Endodermal cell (in vitro differentiated cells): ENCODE measurements at regions not wholly inside any gene's neighbourhood (a gene's known extent, or its start where the extent isn't known, plus 50 kb on each side); places are given as distances from the start of the nearest gene placed in this dataset.

Experiments used
- DNase-seq: peaks from one replicate; pipeline ENCODE4 v3.0.0-alpha.2; 2017
- H3K27ac ChIP-seq: 2 replicates; pipeline ENCODE4 v1.5.1; 2013; ENCODE audit warnings: mild to moderate bottlenecking, low read depth, low read length, moderate library complexity
- H3K27me3 ChIP-seq: 2 replicates; pipeline ENCODE4 v1.6.1; 2013; ENCODE audit warnings: mild to moderate bottlenecking, low read length, moderate library complexity; ENCODE audit not compliant: insufficient read depth, control insufficient read depth, poor library complexity, severe bottlenecking
- H3K36me3 ChIP-seq: 2 replicates; pipeline ENCODE4 v1.7.0; 2013; ENCODE audit warnings: mild to moderate bottlenecking, low read length, moderate library complexity; ENCODE audit not compliant: control insufficient read depth, insufficient read depth
- H3K4me1 ChIP-seq: one replicate; pipeline ENCODE4 v1.7.0; 2013; ENCODE audit warnings: low read length; ENCODE audit not compliant: control insufficient read depth, insufficient read depth
- H3K4me3 ChIP-seq: 2 replicates; pipeline ENCODE4 v1.5.1; 2013; ENCODE audit warnings: mild to moderate bottlenecking, low read length, moderate library complexity
- H3K9ac ChIP-seq: 2 replicates; pipeline ENCODE4 v1.6.1; 2013; ENCODE audit warnings: mild to moderate bottlenecking, low read length, moderate library complexity; ENCODE audit not compliant: poor library complexity, severe bottlenecking; ENCODE audit errors: extremely low read depth
- H3K9me3 ChIP-seq: 2 replicates; pipeline ENCODE4 v1.6.1; 2013; ENCODE audit warnings: mild to moderate bottlenecking, low read length, moderate library complexity; ENCODE audit not compliant: control insufficient read depth
- H3K27ac Mint-ChIP-seq: 2 replicates; pipeline ENCODE4 v1.8.0; 2020; ENCODE audit warnings: mixed read lengths
- H3K27me3 Mint-ChIP-seq: 2 replicates; pipeline ENCODE4 v1.8.0; 2021; ENCODE audit warnings: mild to moderate bottlenecking, mixed read lengths; ENCODE audit not compliant: insufficient read depth
- H3K36me3 Mint-ChIP-seq: 2 replicates; pipeline ENCODE4 v1.8.0; 2020; ENCODE audit warnings: low read depth, mixed read lengths
- H3K4me1 Mint-ChIP-seq: 2 replicates; pipeline ENCODE4 v1.8.0; 2020; ENCODE audit warnings: mixed read lengths
- H3K4me3 Mint-ChIP-seq: 2 replicates; pipeline ENCODE4 v1.8.0; 2020; ENCODE audit warnings: mild to moderate bottlenecking, moderate library complexity, mixed read lengths
- H3K9me3 Mint-ChIP-seq: 2 replicates; pipeline ENCODE4 v1.8.0; 2020; ENCODE audit warnings: mild to moderate bottlenecking, mixed read lengths
- WGBS, 2 experiments: methylation state at CpG; one replicate each; pipeline versions ENCODE4 v1.1.5 to v1.1.7; 2013; ENCODE audit warnings: missing lambda C conversion rate in 2 of 2, mixed read lengths in 1 of 2; ENCODE audit not compliant: insufficient coverage in 1 of 2, insufficient read length in 1 of 2; 5-methylcytosine and 5-hydroxymethylcytosine counted together
- TF ChIP-seq, protein P1 (sequence below): fragments of 200-600 bp; sonication (generic); conservative IDR thresholded peaks from 2 replicates; pipeline ENCODE4 v1.5.0; 2021; ENCODE audit warnings: antibody characterized with exemption, mild to moderate bottlenecking

DNA sequence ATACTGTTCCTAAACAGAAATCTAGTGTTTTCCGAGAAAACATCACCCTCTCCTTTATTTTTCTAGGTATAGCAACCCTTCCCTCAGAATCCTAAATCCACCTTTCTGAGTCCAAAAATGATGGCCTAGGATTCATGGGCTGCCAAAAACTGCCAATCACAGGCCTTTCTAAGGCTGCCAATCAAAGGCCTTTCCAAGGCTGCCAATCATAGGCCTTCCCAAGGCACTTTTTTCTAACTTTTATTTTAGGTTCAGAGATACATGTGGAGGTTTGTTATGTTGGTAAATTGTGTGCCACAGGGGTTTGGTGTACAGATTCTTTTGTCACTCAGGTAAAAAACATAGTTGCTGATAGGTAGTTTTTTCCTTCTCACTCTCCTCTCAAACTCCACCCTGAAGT, 673.7 kb downstream of the FAT4 start:
- TF ChIP-seq, protein P1, sequence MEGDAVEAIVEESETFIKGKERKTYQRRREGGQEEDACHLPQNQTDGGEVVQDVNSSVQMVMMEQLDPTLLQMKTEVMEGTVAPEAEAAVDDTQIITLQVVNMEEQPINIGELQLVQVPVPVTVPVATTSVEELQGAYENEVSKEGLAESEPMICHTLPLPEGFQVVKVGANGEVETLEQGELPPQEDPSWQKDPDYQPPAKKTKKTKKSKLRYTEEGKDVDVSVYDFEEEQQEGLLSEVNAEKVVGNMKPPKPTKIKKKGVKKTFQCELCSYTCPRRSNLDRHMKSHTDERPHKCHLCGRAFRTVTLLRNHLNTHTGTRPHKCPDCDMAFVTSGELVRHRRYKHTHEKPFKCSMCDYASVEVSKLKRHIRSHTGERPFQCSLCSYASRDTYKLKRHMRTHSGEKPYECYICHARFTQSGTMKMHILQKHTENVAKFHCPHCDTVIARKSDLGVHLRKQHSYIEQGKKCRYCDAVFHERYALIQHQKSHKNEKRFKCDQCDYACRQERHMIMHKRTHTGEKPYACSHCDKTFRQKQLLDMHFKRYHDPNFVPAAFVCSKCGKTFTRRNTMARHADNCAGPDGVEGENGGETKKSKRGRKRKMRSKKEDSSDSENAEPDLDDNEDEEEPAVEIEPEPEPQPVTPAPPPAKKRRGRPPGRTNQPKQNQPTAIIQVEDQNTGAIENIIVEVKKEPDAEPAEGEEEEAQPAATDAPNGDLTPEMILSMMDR = no peak
- Histone ChIP-seq H3K27me3 (no peaks in the 10 kb centered on the region), H3K27ac (no peak overlapping the region), H3K36me3 (no peaks in the 10 kb centered on the region), H3K9ac (no peak overlapping the region), H3K4me1 (no peaks in the 10 kb centered on the region), H3K4me3 (no peak overlapping the region), H3K9me3 (no peaks in the 10 kb centered on the region)
- 89% methylated on average over 1 of the region's 1 CpG; no CpG with 5 or more reads in 1 of the 2 experiments for WGBS, 2 experiments
- H3K27ac Mint-ChIP-seq = no peak overlapping the region
- H3K36me3 Mint-ChIP-seq = no peaks in the 10 kb centered on the region
- no peak for DNase-seq
- peaks cover 9% of the 10 kb centered on the region for H3K4me1 Mint-ChIP-seq
- H3K4me3 Mint-ChIP-seq = no peak overlapping the region
- no peaks in the 10 kb centered on the region for H3K27me3 Mint-ChIP-seq
- H3K9me3 Mint-ChIP-seq = no peaks in the 10 kb centered on the region

DNA sequence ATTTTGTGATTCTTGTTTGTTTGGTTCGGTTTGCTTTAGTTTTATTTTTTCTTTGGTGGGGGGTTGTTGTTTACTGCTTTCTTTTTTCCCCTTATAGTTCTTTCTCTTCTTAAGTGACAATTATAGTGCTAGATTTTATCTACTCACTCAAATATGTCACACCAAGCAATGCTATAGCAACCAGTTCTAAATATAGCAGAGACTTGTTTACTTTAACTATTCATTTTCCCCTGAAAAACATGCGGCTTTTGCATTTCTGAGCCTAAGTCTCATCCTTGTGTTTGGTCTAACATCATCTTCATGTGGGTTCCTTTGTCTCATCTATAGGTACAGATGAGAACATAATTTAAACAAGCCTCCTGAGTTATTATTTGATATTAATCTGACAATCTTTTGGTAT, 676.6 kb downstream of the FAT4 start:
- Histone ChIP-seq H3K9me3 (no peaks in the 10 kb centered on the region), H3K9ac (no peak overlapping the region), H3K36me3 (no peaks in the 10 kb centered on the region), H3K4me3 (no peak overlapping the region), H3K27me3 (no peaks in the 10 kb centered on the region), H3K4me1 (no peaks in the 10 kb centered on the region), H3K27ac (no peak overlapping the region)
- H3K27ac Mint-ChIP-seq = no peak overlapping the region
- no peak for DNase-seq
- TF ChIP-seq, protein P1 = no peak
- H3K4me3 Mint-ChIP-seq = no peak overlapping the region
- 80 to 89% methylated on average over 1 of the region's 2 CpGs for WGBS, 2 experiments
- no peaks in the 10 kb centered on the region for H3K27me3 Mint-ChIP-seq
- H3K36me3 Mint-ChIP-seq = no peaks in the 10 kb centered on the region
- peaks cover 5% of the 10 kb centered on the region for H3K4me1 Mint-ChIP-seq
- H3K9me3 Mint-ChIP-seq = no peaks in the 10 kb centered on the region

DNA sequence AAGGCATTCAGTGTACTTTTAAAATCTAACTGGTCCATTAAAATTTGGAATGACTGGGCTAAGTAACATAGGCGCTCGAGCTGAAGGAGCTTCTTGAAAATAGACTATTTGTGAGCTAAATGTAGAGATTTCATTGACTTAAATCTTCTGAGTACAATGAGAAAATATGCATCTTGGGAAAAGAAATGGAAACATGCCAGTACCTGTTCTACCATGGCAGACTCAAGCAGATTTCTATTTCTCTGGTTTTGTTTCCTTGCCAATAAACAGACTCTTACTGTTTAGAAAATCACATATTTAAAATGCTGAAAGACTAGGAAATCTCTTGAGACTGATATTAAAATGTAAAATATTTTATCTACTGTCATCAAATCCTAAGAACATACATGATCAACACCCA, 678.1 kb downstream of the FAT4 start:
- Mint-ChIP-seq H3K27me3 (no peaks in the 10 kb centered on the region), H3K9me3 (no peaks in the 10 kb centered on the region), H3K36me3 (no peaks in the 10 kb centered on the region), H3K27ac (no peak overlapping the region), H3K4me1 (peaks cover 5% of the 10 kb centered on the region), H3K4me3 (no peak overlapping the region)
- H3K4me3 ChIP-seq = no peak overlapping the region
- no peak overlapping the region for H3K27ac ChIP-seq
- no peaks in the 10 kb centered on the region for H3K27me3 ChIP-seq
- H3K4me1 ChIP-seq = no peaks in the 10 kb centered on the region
- no peak overlapping the region for H3K9ac ChIP-seq
- 96% methylated on average over 2 of the region's 2 CpGs; no CpG with 5 or more reads in 1 of the 2 experiments for WGBS, 2 experiments
- no peaks in the 10 kb centered on the region for H3K36me3 ChIP-seq
- TF ChIP-seq, protein P1 = no peak
- DNase-seq = no peak
- H3K9me3 ChIP-seq = no peaks in the 10 kb centered on the region
